ENCODE measurements at regions not wholly inside any gene's neighbourhood (a gene's known extent, or its start where the extent isn't known, plus 50 kb on each side); places are given as distances from the start of the nearest gene placed in this dataset.

GRCh38 chr5:91306497-91306896 lies 76.6 kb downstream of the ARRDC3 start:
- Histone ChIP-seq H3K4me2 (ENCODE audit: insufficient read depth in 1 of 2, low read depth in 2 of 2, low read length in 2 of 2) (no peak overlapping the region), H4K20me1 (replicated peaks in 1 of 2; ENCODE audit: control insufficient read depth in 1 of 2, insufficient read depth in 2 of 2, low read length in 2 of 2) (no peaks in the 10 kb centered on the region), H2AFZ (ENCODE audit: low read length) (no peak overlapping the region), H2AK5ac (ENCODE audit: low read depth, low read length) (no peak overlapping the region), H3K4ac (replicated peaks; ENCODE audit: insufficient read length, low read depth, low read length) (no peak overlapping the region), H3K23ac (ENCODE audit: insufficient read length) (no peak overlapping the region), H4K91ac (replicated peaks; ENCODE audit: insufficient read length, low read length) (no peak overlapping the region), H3K79me1 (ENCODE audit: low read depth, low read length) (no peaks in the 10 kb centered on the region), H2BK20ac (ENCODE audit: low read length) (no peak overlapping the region), H3K36me3 (ENCODE audit: control insufficient read depth in 2 of 4, insufficient read depth in 4 of 4, low read length in 3 of 4) (no peaks in the 10 kb centered on the region), H3K56ac (replicated peaks; ENCODE audit: insufficient read length, low read depth, low read length) (no peak overlapping the region), H3K79me2 (ENCODE audit: control insufficient read depth in 1 of 2, insufficient read depth in 2 of 2, low read length in 2 of 2) (no peaks in the 10 kb centered on the region), H4K5ac (ENCODE audit: insufficient read length, low read depth, low read length) (no peak overlapping the region), H3K27ac (ENCODE audit: low read depth, low read length) (no peak overlapping the region), H3K4me3 (ENCODE audit: extremely low read depth in 1 of 4, insufficient read depth in 2 of 4, low read depth in 3 of 4, low read length in 4 of 4) (no peak overlapping the region), H4K8ac (ENCODE audit: extremely low read depth, insufficient read depth, low read length) (no peak overlapping the region), H3K9ac (replicated peaks in 1 of 4; ENCODE audit: extremely low read depth in 1 of 4, low read depth in 3 of 4, low read length in 3 of 4) (no peak overlapping the region), H3K27me3 (replicated peaks in 1 of 4; ENCODE audit: control insufficient read depth in 3 of 4, extremely low read depth in 1 of 4, insufficient read depth in 3 of 4, low read length in 3 of 4) (no peaks in the 10 kb centered on the region), H3K4me1 (replicated peaks in 1 of 4; ENCODE audit: control insufficient read depth in 3 of 4, insufficient read depth in 4 of 4, low read length in 3 of 4) (peaks cover 0 to under 1% (median 0%) of the 10 kb centered on the region in 4 experiments; a peak in 1 of 7 replicates), H2BK120ac (replicated peaks; ENCODE audit: low read depth, low read length) (no peak overlapping the region), H3K9me3 (ENCODE audit: insufficient read depth in 2 of 2, low read depth in 1 of 2, low read length in 1 of 2) (no peaks in the 10 kb centered on the region), H2BK15ac (ENCODE audit: low read length) (no peak overlapping the region), H2BK5ac (ENCODE audit: low read depth, low read length) (no peak overlapping the region), H3K18ac (ENCODE audit: extremely low read depth, low read length) (no peak overlapping the region), H3K23me2 (ENCODE audit: low read depth, low read length) (no peaks in the 10 kb centered on the region), H2BK12ac (ENCODE audit: low read depth, low read length) (no peak overlapping the region), H3K14ac (ENCODE audit: insufficient read length) (no peak overlapping the region)
- ChIA-PET CTCF (ENCODE audit: partially characterized antibody) (interaction anchor here (1.2 to 1.6 kb wide), 4 partner anchors 10 to 82 kb away, joined by 3 to 8 read pairs (median 6); no protein-coding TSS in a partner anchor), POLR2A (ENCODE audit: partially characterized antibody) (no interaction called here)
- DNase-seq (ENCODE audit: low read depth in 1 of 2, low spot score in 2 of 2) (no peak), FAIRE-seq (no peak)
- WGBS, 2 experiments (ENCODE audit: extremely low coverage in 1 of 2, insufficient coverage in 1 of 2, insufficient read length in 1 of 2, insufficient replicate concordance in 2 of 2, low coverage in 1 of 2, low lambda C conversion rate in 2 of 2, missing lambda C conversion rate in 1 of 2): 97% methylated on average over 3 of the region's 3 CpGs; no CpG with 5 or more reads in 1 of the 2 experiments
- TF ChIP-seq POLR2AphosphoS5 (IDR thresholded peaks at IDR 0.05; ENCODE audit: low read depth, low read length) (no peak), ASH2L (IDR thresholded peaks at IDR 0.05; ENCODE audit: low read length) (no peak), SRF (IDR thresholded peaks at IDR 0.05; ENCODE audit: low read depth, low read length) (no peak), TAF1 (IDR thresholded peaks at IDR 0.05; ENCODE audit: low read depth, low read length) (no peak), TAF7 (optimal IDR thresholded peaks at IDR 0.05; ENCODE audit: borderline replicate concordance, low read depth, low read length) (no peak), USF2 (IDR thresholded peaks at IDR 0.05; ENCODE audit: low read length) (no peak), BACH1 (IDR thresholded peaks at IDR 0.05; ENCODE audit: low read length) (no peak), SIN3A (conservative IDR thresholded peaks at IDR 0.05 in 1 of 2, IDR thresholded peaks at IDR 0.05 in 1 of 2; ENCODE audit: low read depth in 1 of 2, low read length in 2 of 2) (no peak), SP4 (IDR thresholded peaks at IDR 0.05; ENCODE audit: low read length) (no peak), RAD21 (IDR thresholded peaks at IDR 0.05 in 1 of 2, conservative IDR thresholded peaks at IDR 0.05 in 1 of 2; ENCODE audit: low read depth in 2 of 2, low read length in 2 of 2) (no peak), FOSL1 (IDR thresholded peaks at IDR 0.05; ENCODE audit: insufficient read depth, low read depth, low read length) (no peak), POU5F1 (IDR thresholded peaks at IDR 0.05; ENCODE audit: low read depth, low read length) (no peak), NRF1 (IDR thresholded peaks at IDR 0.05; ENCODE audit: low read depth, low read length) (no peak), EZH2 (IDR thresholded peaks at IDR 0.05; ENCODE audit: low read depth, low read length, severe bottlenecking) (no peak), SP1 (IDR thresholded peaks at IDR 0.05; ENCODE audit: low read depth, low read length) (no peak)

Data from H1 (cell line).